NCI-H146 treated with DMSO at 0.1 percent for 48 hours (cell line): ENCODE measurements at regions not wholly inside any gene's neighbourhood (a gene's known extent, or its start where the extent isn't known, plus 50 kb on each side); places are given as distances from the start of the nearest gene placed in this dataset.

ENCODE experiments used
- DNase-seq: peaks from one replicate; lab custom pipeline; 2025; ENCODE audit not compliant: unreplicated experiment; lab: John Stamatoyannopoulos, UW

- DNase-seq: no peak
Measured at GRCh38 chr10:78571891-78572290, 496.9 kb upstream of the ZMIZ1 start.

- no peak for DNase-seq
Measured at GRCh38 chr10:78572565-78572964, 496.2 kb upstream of the ZMIZ1 start.

GRCh38 chr10:78574547-78574946 lies 494.2 kb upstream of the ZMIZ1 start:
- no peak for DNase-seq

- no peak for DNase-seq
Measured at GRCh38 chr10:78575400-78575799, 493.4 kb upstream of the ZMIZ1 start.

GRCh38 chr10:78576276-78576675 lies 492.5 kb upstream of the ZMIZ1 start:
- no peak for DNase-seq

GRCh38 chr10:78577712-78578111 lies 491.1 kb upstream of the ZMIZ1 start:
- no peak for DNase-seq

- peak; percentile 6 for DNase-seq
Measured at GRCh38 chr10:78578929-78579328, 489.8 kb upstream of the ZMIZ1 start.

- DNase-seq: no peak
Measured at GRCh38 chr10:78579576-78579975, 489.2 kb upstream of the ZMIZ1 start.

- DNase-seq: peak; percentile 77
Measured at GRCh38 chr10:78579995-78580394, 488.8 kb upstream of the ZMIZ1 start.

- DNase-seq: no peak
Measured at GRCh38 chr10:78581133-78581694, 487.6 kb upstream of the ZMIZ1 start.

GRCh38 chr10:78582540-78582939 lies 486.2 kb upstream of the ZMIZ1 start:
- DNase-seq: no peak

- DNase-seq: no peak
Measured at GRCh38 chr10:78584266-78584665, 484.5 kb upstream of the ZMIZ1 start.

GRCh38 chr10:78584681-78585080 lies 484.1 kb upstream of the ZMIZ1 start:
- no peak for DNase-seq

- no peak for DNase-seq
Measured at GRCh38 chr10:78585952-78586351, 482.8 kb upstream of the ZMIZ1 start.

- no peak for DNase-seq
Measured at GRCh38 chr10:78588194-78588811, 480.5 kb upstream of the ZMIZ1 start.

GRCh38 chr10:78589687-78590086 lies 479.1 kb upstream of the ZMIZ1 start:
- DNase-seq: no peak

- DNase-seq: no peak
Measured at GRCh38 chr10:78591066-78591465, 477.7 kb upstream of the ZMIZ1 start.

GRCh38 chr10:78594559-78595268 lies 474.1 kb upstream of the ZMIZ1 start:
- DNase-seq: peak; percentile 66

GRCh38 chr10:78595269-78595619 lies 473.5 kb upstream of the ZMIZ1 start:
- no peak for DNase-seq

- DNase-seq: no peak
Measured at GRCh38 chr10:78596556-78596955, 472.2 kb upstream of the ZMIZ1 start.

- DNase-seq: no peak
Measured at GRCh38 chr10:78597796-78598555, 470.8 kb upstream of the ZMIZ1 start.
